ENCODE measurements at regions not wholly inside any gene's neighbourhood (a gene's known extent, or its start where the extent isn't known, plus 50 kb on each side); places are given as distances from the start of the nearest gene placed in this dataset.
"Not testable (repeated sequence)": the region's sequence is repeated elsewhere in the genome, so short reads cannot be mapped to it uniquely, and the experiment has no call there.

DNA sequence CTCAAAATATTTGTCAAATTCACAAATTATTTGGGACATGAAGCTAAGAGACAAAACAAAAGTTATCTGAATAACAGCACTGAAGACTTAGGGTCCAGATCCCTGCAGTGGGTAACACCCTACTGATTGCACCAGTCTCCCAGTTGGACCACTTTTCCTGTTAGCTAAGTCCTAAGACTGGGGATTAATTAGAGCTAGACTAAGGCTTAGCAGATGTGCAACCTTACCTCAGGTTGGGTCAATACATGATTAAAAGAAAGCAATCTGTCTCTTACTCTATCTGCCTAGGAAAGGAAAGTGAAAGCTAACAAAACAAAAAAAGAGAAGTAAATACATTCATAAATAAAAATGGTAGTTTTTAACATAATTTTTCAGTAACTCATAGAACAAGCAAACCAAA lies 737.2 kb upstream of the CHRM3 start:
- no peaks in the 10 kb centered on the region for H3K36me3 Mint-ChIP-seq (ENCODE audit: low read depth)
- H3K27ac Mint-ChIP-seq, result no peak overlapping the region
- intact Hi-C loops (cut with micrococcal nuclease), result no loop called here
- no peak overlapping the region for H3K4me3 Mint-ChIP-seq
- H3K9me3 Mint-ChIP-seq, result no peaks in the 10 kb centered on the region
- no peaks in the 10 kb centered on the region for H3K4me1 Mint-ChIP-seq (ENCODE audit: low read depth)
- no peaks in the 10 kb centered on the region for H3K27me3 Mint-ChIP-seq

GRCh38 chr1:238648751-238649150 lies 737.6 kb upstream of the CHRM3 start:
- Mint-ChIP-seq H3K4me3 (no peak overlapping the region), H3K27me3 (no peaks in the 10 kb centered on the region), H3K36me3 (ENCODE audit: low read depth) (no peaks in the 10 kb centered on the region), H3K4me1 (ENCODE audit: low read depth) (no peaks in the 10 kb centered on the region), H3K27ac (no peak overlapping the region), H3K9me3 (no peaks in the 10 kb centered on the region)
- intact Hi-C loops (cut with micrococcal nuclease), result no loop called here

GRCh38 chr1:238648296-238648695 lies 738.1 kb upstream of the CHRM3 start:
- Mint-ChIP-seq H3K4me1 (ENCODE audit: low read depth) (no peaks in the 10 kb centered on the region), H3K27ac (no peak overlapping the region), H3K27me3 (no peaks in the 10 kb centered on the region), H3K9me3 (no peaks in the 10 kb centered on the region), H3K4me3 (no peak overlapping the region), H3K36me3 (ENCODE audit: low read depth) (no peaks in the 10 kb centered on the region)
- intact Hi-C loops (cut with micrococcal nuclease), result no loop called here

DNA sequence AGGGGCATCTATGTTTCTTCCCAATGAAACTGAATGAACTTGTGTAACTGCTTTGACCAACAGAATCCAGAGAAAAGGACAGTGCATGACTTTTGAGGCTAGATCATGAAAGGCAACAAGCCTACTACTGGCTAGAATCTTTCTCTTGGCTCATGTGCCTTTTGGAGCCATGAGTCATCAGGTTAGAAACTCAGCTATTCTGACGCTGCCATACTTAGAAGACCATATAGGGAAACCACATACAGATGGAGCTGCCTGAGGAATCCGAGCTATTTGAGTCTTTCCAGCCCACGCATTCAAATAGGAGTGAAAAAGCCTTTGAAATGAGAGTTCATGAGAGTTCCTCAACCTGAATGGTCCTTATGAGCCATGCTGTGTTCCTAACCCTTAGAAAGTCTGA lies 738.5 kb upstream of the CHRM3 start:
- Mint-ChIP-seq H3K4me3 (no peak overlapping the region), H3K27ac (no peak overlapping the region), H3K4me1 (ENCODE audit: low read depth) (no peaks in the 10 kb centered on the region), H3K27me3 (no peaks in the 10 kb centered on the region), H3K36me3 (ENCODE audit: low read depth) (no peaks in the 10 kb centered on the region), H3K9me3 (no peaks in the 10 kb centered on the region)
- intact Hi-C loops (cut with micrococcal nuclease), result no loop called here

- H3K4me3 Mint-ChIP-seq, result no peak overlapping the region
- no peaks in the 10 kb centered on the region for H3K36me3 Mint-ChIP-seq (ENCODE audit: low read depth)
- intact Hi-C loops (cut with micrococcal nuclease), result no loop called here
- no peaks in the 10 kb centered on the region for H3K27me3 Mint-ChIP-seq
- no peaks in the 10 kb centered on the region for H3K4me1 Mint-ChIP-seq (ENCODE audit: low read depth)
- H3K9me3 Mint-ChIP-seq, result no peaks in the 10 kb centered on the region
- H3K27ac Mint-ChIP-seq, result no peak overlapping the region
These were observed 744.1 kb upstream of the CHRM3 start for GRCh38 chr1:238642231-238642630.

- intact Hi-C loops (cut with micrococcal nuclease), result no loop called here
- Mint-ChIP-seq H3K9me3 (peaks cover 9% of the 10 kb centered on the region), H3K27me3 (no peaks in the 10 kb centered on the region), H3K27ac (no peak overlapping the region), H3K4me1 (ENCODE audit: low read depth) (no peaks in the 10 kb centered on the region), H3K36me3 (ENCODE audit: low read depth) (no peaks in the 10 kb centered on the region), H3K4me3 (no peak overlapping the region)
These were observed 746.5 kb upstream of the CHRM3 start for GRCh38 chr1:238639861-238640260.

DNA sequence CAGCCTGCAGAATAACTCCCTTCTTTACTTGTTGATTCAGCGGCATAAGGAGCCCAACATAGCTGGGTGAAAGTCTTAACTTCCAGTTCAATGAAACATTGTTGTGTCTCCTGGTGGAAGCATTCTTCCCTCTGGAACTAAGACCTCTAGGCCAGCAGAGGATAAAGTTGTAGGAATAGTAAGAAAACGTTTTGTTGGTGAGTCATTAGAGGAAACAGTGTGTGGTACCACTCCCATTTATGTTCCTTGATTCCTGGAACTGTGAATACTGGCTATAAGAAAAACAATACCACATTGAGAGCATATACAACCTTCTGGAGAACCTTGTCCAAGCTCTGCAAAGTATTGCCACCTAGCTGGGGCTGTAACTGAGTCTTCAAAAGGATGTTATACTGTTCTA lies 737.4 kb upstream of the ZP4 start:
- no peaks in the 10 kb centered on the region for H3K27me3 Mint-ChIP-seq
- H3K36me3 Mint-ChIP-seq (ENCODE audit: low read depth), result no peaks in the 10 kb centered on the region
- intact Hi-C loops (cut with micrococcal nuclease), result no loop called here
- no peaks in the 10 kb centered on the region for H3K4me1 Mint-ChIP-seq (ENCODE audit: low read depth)
- H3K4me3 Mint-ChIP-seq, result no peak overlapping the region
- no peak overlapping the region for H3K27ac Mint-ChIP-seq
- peaks cover 17% of the 10 kb centered on the region for H3K9me3 Mint-ChIP-seq

- H3K36me3 Mint-ChIP-seq (ENCODE audit: low read depth), result no peaks in the 10 kb centered on the region
- no peaks in the 10 kb centered on the region for H3K4me1 Mint-ChIP-seq (ENCODE audit: low read depth)
- no peak overlapping the region for H3K4me3 Mint-ChIP-seq
- intact Hi-C loops (cut with micrococcal nuclease), result no loop called here
- no peaks in the 10 kb centered on the region for H3K27me3 Mint-ChIP-seq
- H3K27ac Mint-ChIP-seq, result no peak overlapping the region
- peaks cover 17% of the 10 kb centered on the region for H3K9me3 Mint-ChIP-seq
These were observed 734.1 kb upstream of the ZP4 start for GRCh38 chr1:238624776-238625175.

DNA sequence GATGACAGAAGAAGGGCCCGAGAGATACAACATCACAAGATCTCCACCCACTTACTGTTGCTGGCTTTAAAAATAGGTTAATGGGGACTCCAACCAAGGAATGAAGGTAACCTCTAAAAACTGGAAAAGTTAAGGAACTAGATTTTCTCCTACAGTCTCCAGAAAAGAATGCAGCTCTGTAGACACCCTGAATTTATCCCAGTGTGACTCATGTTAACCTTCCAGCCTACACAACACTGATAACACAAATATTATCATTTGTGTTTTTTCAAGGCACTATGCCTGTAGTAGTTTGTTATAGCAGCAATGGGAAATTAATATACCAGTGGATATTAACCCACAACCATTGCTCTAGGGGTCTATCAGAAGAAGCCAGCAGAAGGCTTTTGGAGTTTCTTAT lies 730.7 kb upstream of the ZP4 start:
- H3K4me3 Mint-ChIP-seq, result no peak overlapping the region
- no peak overlapping the region for H3K27ac Mint-ChIP-seq
- H3K4me1 Mint-ChIP-seq (ENCODE audit: low read depth), result no peaks in the 10 kb centered on the region
- intact Hi-C loops (cut with micrococcal nuclease), result no loop called here
- no peaks in the 10 kb centered on the region for H3K27me3 Mint-ChIP-seq
- H3K9me3 Mint-ChIP-seq, result peaks cover 4% of the 10 kb centered on the region
- H3K36me3 Mint-ChIP-seq (ENCODE audit: low read depth), result no peaks in the 10 kb centered on the region

DNA sequence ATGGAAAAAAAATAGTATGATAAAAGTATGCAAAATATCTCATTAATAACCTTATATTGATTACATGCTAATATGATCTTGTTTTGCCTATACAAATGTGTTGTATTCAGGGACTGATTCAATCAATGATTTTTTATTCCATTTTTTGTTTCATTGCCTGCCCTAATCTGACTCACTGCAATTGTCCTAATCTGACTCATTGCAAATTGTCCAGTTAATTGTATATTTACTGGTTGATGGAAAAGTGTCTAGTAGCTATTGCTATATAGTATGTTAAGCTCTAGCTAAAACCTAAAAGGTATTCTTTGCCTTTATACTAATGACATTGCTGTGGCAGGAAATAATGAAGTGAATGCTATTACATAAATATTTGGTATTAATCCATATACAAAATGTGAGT lies 728.9 kb upstream of the ZP4 start:
- no peaks in the 10 kb centered on the region for H3K36me3 Mint-ChIP-seq (ENCODE audit: low read depth)
- intact Hi-C loops (cut with micrococcal nuclease), result no loop called here
- H3K9me3 Mint-ChIP-seq, result peaks cover 8% of the 10 kb centered on the region
- H3K4me3 Mint-ChIP-seq, result no peak overlapping the region
- H3K27ac Mint-ChIP-seq, result no peak overlapping the region
- no peaks in the 10 kb centered on the region for H3K4me1 Mint-ChIP-seq (ENCODE audit: low read depth)
- no peaks in the 10 kb centered on the region for H3K27me3 Mint-ChIP-seq

DNA sequence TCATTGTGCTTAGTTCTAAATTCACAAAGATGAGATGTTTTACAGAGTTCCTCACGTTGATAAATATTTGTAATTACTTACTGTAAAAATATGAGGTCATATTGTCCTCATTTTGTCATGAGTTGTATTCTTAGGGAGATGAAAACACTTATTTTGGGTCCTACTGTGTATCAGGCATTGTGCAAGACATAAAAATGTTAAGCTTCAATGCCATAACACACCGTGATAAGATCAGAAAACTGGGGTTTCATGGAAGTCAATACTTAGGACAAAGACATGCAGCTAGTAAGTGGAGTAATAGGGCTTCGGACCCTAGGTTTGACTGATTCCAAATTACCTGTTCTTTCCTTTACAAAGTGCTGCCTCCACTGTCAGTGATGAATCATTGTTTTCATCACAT lies 720.7 kb upstream of the ZP4 start:
- Mint-ChIP-seq H3K27ac (no peak overlapping the region), H3K27me3 (no peaks in the 10 kb centered on the region), H3K36me3 (ENCODE audit: low read depth) (no peaks in the 10 kb centered on the region), H3K9me3 (peaks cover 26% of the 10 kb centered on the region), H3K4me1 (ENCODE audit: low read depth) (peaks cover 15% of the 10 kb centered on the region), H3K4me3 (no peak overlapping the region)
- intact Hi-C loops (cut with micrococcal nuclease), result no loop called here

- H3K36me3 Mint-ChIP-seq (ENCODE audit: low read depth), result no peaks in the 10 kb centered on the region
- H3K27ac Mint-ChIP-seq, result no peak overlapping the region
- peaks cover 22% of the 10 kb centered on the region for H3K9me3 Mint-ChIP-seq
- intact Hi-C loops (cut with micrococcal nuclease), result no loop called here
- H3K27me3 Mint-ChIP-seq, result no peaks in the 10 kb centered on the region
- peaks cover 16% of the 10 kb centered on the region for H3K4me1 Mint-ChIP-seq (ENCODE audit: low read depth)
- no peak overlapping the region for H3K4me3 Mint-ChIP-seq
These were observed 717.4 kb upstream of the ZP4 start for GRCh38 chr1:238608144-238608543.

GRCh38 chr1:238606896-238607295 lies 716.2 kb upstream of the ZP4 start:
- peaks cover 22% of the 10 kb centered on the region for H3K9me3 Mint-ChIP-seq
- no peak overlapping the region for H3K27ac Mint-ChIP-seq
- peaks cover 16% of the 10 kb centered on the region for H3K4me1 Mint-ChIP-seq (ENCODE audit: low read depth)

GRCh38 chr1:238606457-238606856 lies 715.7 kb upstream of the ZP4 start:
- H3K27me3 Mint-ChIP-seq, result no peaks in the 10 kb centered on the region
- H3K27ac Mint-ChIP-seq, result no peak overlapping the region
- intact Hi-C loops (cut with micrococcal nuclease), result no loop called here
- no peaks in the 10 kb centered on the region for H3K36me3 Mint-ChIP-seq (ENCODE audit: low read depth)
- peaks cover 18% of the 10 kb centered on the region for H3K4me1 Mint-ChIP-seq (ENCODE audit: low read depth)
- H3K4me3 Mint-ChIP-seq, result no peak overlapping the region
- H3K9me3 Mint-ChIP-seq, result peaks cover 22% of the 10 kb centered on the region

More at GRCh38 chr1:238606896-238607295, 716.2 kb upstream of the ZP4 start:
- Mint-ChIP-seq H3K36me3 (ENCODE audit: low read depth) (no peaks in the 10 kb centered on the region), H3K27me3 (no peaks in the 10 kb centered on the region), H3K4me3 (no peak overlapping the region)
- intact Hi-C loops (cut with micrococcal nuclease), result no loop called here

- peaks cover 22% of the 10 kb centered on the region for H3K4me1 Mint-ChIP-seq (ENCODE audit: low read depth)
- intact Hi-C loops (cut with micrococcal nuclease), result no loop called here
These were observed 713.6 kb upstream of the ZP4 start for GRCh38 chr1:238604357-238604756.

DNA sequence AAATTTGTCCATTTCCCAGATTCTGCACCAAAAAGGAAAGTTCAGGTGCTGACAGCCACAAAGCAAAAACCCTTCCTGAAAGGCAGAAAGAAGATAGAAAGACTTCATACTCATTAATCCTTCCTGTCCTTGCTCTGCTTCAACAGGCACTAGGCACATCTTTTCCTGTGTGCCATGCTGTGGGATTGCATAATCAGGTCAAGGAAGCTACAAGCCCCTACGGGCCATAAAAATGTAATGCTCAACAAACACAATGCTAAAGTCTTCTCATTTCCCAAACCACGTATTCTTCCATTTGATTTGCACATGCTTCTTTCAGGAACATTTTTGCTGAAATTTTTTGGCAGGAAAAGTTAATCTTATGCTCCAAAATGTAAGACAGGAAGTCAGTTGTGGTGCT lies 710.9 kb upstream of the ZP4 start:
- H3K36me3 Mint-ChIP-seq (ENCODE audit: low read depth); H3K27ac Mint-ChIP-seq; H3K9me3 Mint-ChIP-seq; intact Hi-C loops (cut with micrococcal nuclease); H3K4me3 Mint-ChIP-seq; H3K4me1 Mint-ChIP-seq (ENCODE audit: low read depth); H3K27me3 Mint-ChIP-seq: not testable (repeated sequence)

More at GRCh38 chr1:238604357-238604756, 713.6 kb upstream of the ZP4 start:
- Mint-ChIP-seq H3K27ac (no peak overlapping the region), H3K4me3 (no peak overlapping the region), H3K9me3 (peaks cover 8% of the 10 kb centered on the region), H3K36me3 (ENCODE audit: low read depth) (no peaks in the 10 kb centered on the region), H3K27me3 (no peaks in the 10 kb centered on the region)

Data from dendritic cell treated with granulocyte-macrophage colony-stimulating factor and Interleukin-4, amounts not matched to agents 40 ng/mL and 50 ng/mL, for 4 days (primary cell).